T-helper 2 cell treated with Interferon-gamma antibody and Interleukin-4, amounts not matched to agents 5 μg/mL and 100 μg/mL, for 36 hours (primary cell): ENCODE measurements at regions not wholly inside any gene's neighbourhood (a gene's known extent, or its start where the extent isn't known, plus 50 kb on each side); places are given as distances from the start of the nearest gene placed in this dataset.

ENCODE experiments used
- DNase-seq: peaks from one replicate; pipeline ENCODE4 v3.0.0; 2021; ENCODE audit warnings: low spot score
- H3K27ac Mint-ChIP-seq: one replicate; pipeline ENCODE4 v1.8.0; 2021; ENCODE audit warnings: mild to moderate bottlenecking, mixed read lengths
- H3K27me3 Mint-ChIP-seq: one replicate; pipeline ENCODE4 v1.8.0; 2021; ENCODE audit warnings: low read depth, mixed read lengths
- H3K36me3 Mint-ChIP-seq: one replicate; pipeline ENCODE4 v1.8.0; 2021; ENCODE audit warnings: low read depth, mixed read lengths
- H3K4me1 Mint-ChIP-seq: one replicate; pipeline ENCODE4 v1.8.0; 2021; ENCODE audit warnings: low read depth, mixed read lengths
- H3K4me3 Mint-ChIP-seq: one replicate; pipeline ENCODE4 v1.8.0; 2022; ENCODE audit warnings: mild to moderate bottlenecking, moderate library complexity, mixed read lengths
- H3K9me3 Mint-ChIP-seq: one replicate; pipeline ENCODE4 v1.8.0; 2021; ENCODE audit warnings: mixed read lengths

DNA sequence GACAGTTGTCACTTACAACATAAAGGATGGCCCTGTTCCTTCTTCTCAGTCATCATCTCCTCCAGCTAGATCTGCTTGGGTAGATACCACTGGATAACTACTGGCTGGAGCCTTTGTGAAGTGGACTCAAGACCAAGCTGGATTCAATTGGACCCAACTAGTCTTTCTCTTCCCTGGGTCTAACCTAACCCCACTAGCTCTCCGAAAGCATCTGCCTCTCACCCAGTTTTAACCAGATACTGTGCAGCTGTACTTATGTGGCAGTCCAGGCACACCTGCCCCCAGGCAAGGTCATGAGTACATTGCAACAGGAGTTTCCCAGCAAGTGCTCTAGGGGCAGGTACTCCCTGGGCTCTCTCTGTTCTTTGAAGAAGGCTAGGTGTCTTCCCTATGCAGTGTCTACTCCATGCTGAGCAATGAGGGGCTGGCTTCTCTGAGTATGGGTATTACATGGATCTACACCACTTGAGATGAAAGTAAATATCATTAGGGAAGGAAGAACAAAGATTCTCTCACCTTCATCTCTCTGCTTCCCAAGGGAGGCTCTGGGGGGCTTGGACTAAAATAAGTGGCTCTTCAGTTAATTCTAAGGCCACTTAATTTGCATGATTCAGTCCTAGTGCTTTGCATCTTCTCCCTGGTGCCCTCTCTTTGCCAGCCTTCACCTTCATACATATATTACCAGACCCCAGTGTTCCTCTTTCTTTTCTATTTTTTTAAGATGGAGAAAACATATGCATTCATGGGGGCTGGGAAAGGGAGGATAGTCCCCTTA is 236.1 kb downstream of the NXPE2 start:
- no peaks in the 10 kb centered on the region for H3K36me3 Mint-ChIP-seq
- H3K4me1 Mint-ChIP-seq: no peaks in the 10 kb centered on the region
- no peak overlapping the region for H3K4me3 Mint-ChIP-seq
- no peaks in the 10 kb centered on the region for H3K27me3 Mint-ChIP-seq
- DNase-seq: no peak
- no peak overlapping the region for H3K27ac Mint-ChIP-seq
- H3K9me3 Mint-ChIP-seq: no peaks in the 10 kb centered on the region

DNA sequence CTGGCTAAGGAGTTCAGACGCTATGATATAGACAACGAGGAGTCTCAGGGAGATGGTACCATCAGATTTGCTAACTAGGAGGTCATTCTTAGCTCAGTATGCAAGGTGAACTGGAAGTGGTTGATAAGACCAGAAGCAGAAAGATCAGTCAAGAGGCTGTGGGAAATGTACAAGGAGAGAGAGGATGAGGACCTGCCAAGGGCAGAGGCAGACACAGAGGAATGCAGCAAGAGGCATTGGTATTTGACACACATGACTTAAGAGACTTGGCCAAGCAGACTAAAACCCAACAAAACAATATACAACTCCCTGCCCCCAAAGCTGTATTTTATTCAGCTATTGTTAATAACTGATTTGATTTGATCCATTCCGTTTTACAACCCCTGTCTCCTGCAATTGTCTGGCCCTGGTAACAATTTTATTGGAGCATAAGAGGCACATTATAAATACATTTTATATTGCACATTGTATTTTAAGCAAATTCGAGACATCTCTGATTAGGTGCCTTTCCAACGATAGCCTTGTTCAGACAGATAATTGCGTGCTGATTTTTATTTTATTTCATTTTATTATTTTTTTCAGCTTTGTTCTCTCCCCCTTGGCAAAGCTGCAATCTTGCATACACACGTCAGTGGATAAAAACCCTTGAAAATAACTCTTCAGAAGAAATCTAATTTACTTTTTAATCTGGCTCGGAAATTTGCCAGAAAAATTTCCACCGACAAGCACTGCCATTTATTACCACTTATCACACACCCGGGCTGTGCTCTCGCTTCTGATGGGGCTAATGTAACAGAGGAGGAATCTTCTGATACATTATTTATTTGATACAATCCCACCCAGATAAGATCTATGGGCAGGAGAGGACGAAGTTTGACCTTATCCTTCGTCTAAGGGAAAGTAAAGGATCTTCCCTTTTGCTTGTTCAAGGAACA is 237.8 kb downstream of the NXPE2 start:
- H3K27ac Mint-ChIP-seq: no peak overlapping the region
- no peaks in the 10 kb centered on the region for H3K4me1 Mint-ChIP-seq
- H3K27me3 Mint-ChIP-seq: no peaks in the 10 kb centered on the region
- no peaks in the 10 kb centered on the region for H3K9me3 Mint-ChIP-seq
- H3K36me3 Mint-ChIP-seq: no peaks in the 10 kb centered on the region
- no peak overlapping the region for H3K4me3 Mint-ChIP-seq
- DNase-seq: no peak

DNA sequence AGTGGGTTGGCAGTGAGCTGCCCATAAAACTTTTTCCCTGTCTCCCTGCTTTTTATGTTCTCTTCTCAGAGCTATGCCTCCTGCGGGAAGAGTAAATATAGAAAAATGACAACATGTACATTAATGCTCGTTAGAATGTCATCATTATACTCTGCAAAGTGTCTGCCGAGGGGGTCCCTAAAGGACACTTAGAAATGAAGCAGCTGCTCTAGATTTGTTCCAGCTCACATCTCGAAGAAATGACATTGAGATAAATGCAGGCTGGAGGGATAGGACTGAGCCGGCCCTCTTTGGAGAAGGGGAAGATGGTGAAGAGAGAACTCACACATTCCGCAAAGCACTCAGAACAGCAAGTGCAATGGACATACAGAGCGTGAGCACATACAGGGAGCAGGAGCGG is 240.0 kb downstream of the NXPE2 start:
- Mint-ChIP-seq H3K4me1 (no peaks in the 10 kb centered on the region), H3K4me3 (no peak overlapping the region), H3K27ac (no peak overlapping the region), H3K9me3 (no peaks in the 10 kb centered on the region), H3K36me3 (no peaks in the 10 kb centered on the region), H3K27me3 (no peaks in the 10 kb centered on the region)
- DNase-seq: no peak

DNA sequence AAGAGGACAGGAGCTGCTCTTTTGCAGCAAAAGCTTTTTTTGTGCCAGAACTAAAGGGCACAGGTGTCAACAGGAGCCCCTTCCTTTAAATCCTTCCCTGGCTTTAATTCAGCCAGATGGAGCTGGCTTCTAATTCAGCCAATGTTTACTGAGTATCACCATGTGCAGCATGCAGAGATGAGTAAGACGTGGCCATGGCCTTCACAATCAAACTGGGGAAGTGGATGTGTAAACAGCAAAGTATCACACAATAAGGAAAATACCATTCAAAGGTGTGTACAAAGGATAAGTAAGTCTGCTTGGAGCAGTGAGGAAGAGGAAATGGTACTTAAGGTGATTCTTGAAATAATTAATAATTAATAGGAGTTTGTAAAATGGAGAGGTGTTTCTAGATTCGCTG is 243.4 kb downstream of the NXPE2 start:
- no peak for DNase-seq
- Mint-ChIP-seq H3K27ac (no peak overlapping the region), H3K9me3 (no peaks in the 10 kb centered on the region), H3K36me3 (no peaks in the 10 kb centered on the region), H3K27me3 (no peaks in the 10 kb centered on the region), H3K4me1 (no peaks in the 10 kb centered on the region), H3K4me3 (no peak overlapping the region)

DNA sequence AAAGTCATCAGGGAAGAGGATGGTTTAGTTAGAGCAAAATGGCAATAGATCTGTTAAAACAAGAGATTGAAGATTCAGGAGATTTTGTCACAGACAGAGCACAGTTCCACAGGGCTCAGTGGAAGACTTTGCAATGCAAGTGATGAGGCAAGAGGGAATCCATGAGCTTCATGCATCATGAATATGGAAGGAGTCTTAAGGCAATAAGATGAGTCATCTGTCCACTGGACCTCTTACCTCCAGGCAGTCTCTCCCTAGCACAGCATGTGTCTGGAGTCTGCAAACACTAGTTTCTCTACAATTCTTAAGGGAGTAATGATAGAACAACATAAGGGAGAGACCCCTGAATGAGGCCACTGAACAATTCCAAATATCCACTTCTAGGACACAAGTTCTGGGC is 245.7 kb downstream of the NXPE2 start:
- no peaks in the 10 kb centered on the region for H3K9me3 Mint-ChIP-seq
- DNase-seq: no peak
- H3K27me3 Mint-ChIP-seq: no peaks in the 10 kb centered on the region
- H3K4me3 Mint-ChIP-seq: no peak overlapping the region
- H3K4me1 Mint-ChIP-seq: no peaks in the 10 kb centered on the region
- H3K27ac Mint-ChIP-seq: no peak overlapping the region
- no peaks in the 10 kb centered on the region for H3K36me3 Mint-ChIP-seq

DNA sequence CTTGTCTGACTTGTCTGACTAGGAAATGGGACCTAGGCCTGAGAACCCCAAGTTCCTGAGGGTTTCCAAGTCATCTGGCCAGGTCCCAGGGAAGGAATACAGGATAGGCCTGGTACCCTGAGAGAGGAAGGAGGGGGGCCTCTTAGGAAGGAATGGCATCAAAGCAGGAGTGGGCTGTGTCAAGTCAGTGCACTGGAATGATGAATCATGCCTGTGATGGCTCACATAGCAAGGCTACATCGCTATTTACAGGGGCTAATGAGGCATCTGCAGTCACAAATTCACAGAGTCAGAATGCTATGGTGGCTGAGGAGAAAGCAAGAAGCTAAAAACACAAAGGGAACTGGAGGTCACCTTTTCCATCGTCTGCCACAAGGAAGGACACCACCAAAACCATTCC is 247.3 kb downstream of the NXPE2 start:
- H3K4me3 Mint-ChIP-seq: no peak overlapping the region
- no peaks in the 10 kb centered on the region for H3K27me3 Mint-ChIP-seq
- no peaks in the 10 kb centered on the region for H3K9me3 Mint-ChIP-seq
- H3K4me1 Mint-ChIP-seq: no peaks in the 10 kb centered on the region
- H3K27ac Mint-ChIP-seq: no peak overlapping the region
- no peak for DNase-seq
- no peaks in the 10 kb centered on the region for H3K36me3 Mint-ChIP-seq

DNA sequence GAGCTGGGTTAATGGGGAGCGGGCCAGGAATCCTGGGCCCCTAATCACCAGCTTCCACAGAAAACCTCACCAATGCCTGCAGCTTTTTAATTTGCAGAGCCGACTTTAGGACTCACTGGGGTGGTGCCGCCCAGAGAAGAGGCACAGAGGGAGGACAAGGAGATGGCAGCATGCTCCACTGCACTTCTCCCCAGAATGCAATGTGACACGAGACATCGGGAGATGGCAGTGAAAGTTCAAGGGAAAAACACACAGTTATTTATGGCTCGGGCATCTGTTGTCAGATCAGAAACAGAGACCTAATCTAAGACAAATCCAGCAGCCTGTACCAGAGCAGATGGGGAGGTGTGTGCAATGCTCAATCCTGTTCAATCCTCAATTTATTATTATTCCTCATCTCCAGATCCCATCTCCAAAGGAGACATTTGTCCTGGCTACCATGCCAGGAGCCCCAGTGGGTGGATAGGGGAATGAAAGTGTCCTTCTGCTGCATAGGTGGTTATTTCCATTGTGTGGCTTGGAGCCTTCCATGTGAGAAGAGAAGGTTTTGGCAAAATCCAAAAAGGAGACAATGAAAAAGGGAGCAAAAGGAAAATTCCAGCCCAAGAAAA is 250.0 kb downstream of the NXPE2 start:
- DNase-seq: no peak
- Mint-ChIP-seq H3K27ac (no peak overlapping the region), H3K4me3 (no peak overlapping the region), H3K9me3 (peaks cover 8% of the 10 kb centered on the region), H3K4me1 (no peaks in the 10 kb centered on the region), H3K36me3 (no peaks in the 10 kb centered on the region), H3K27me3 (no peaks in the 10 kb centered on the region)

DNA sequence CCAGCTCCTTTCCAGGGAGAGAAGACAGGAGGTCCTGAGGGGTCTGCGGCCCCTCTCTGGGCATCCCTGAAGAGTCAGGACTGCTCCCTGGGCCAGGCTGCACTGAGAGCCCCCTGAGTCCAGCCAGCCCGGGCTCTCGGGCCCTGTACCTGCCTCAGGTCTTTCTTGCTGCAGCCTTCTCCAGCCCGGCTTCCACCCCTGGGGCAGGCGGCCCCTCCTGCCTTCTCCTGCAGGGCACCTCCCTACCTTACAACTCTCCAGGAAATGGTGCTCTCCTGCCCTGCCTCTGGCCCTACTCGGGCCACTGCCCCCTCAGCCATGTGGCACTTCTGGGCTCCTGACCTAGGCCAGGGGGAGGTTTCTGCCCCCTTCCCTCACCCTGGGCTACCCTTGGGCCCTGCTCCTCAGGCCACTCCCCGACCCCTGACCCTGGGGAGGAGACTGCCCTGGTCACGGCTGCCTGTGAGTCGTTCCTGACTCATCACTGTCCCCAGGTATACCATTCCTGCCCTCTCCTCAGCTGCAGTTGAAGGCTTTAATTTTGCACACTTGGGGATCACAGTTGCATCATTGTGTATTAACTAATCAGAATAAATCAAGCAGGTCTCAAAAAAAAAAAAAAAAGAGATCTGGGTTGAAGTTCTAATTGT is 251.1 kb downstream of the NXPE2 start:
- H3K9me3 Mint-ChIP-seq: peaks cover 8% of the 10 kb centered on the region
- no peaks in the 10 kb centered on the region for H3K27me3 Mint-ChIP-seq
- no peak overlapping the region for H3K4me3 Mint-ChIP-seq
- no peaks in the 10 kb centered on the region for H3K36me3 Mint-ChIP-seq
- H3K4me1 Mint-ChIP-seq: no peaks in the 10 kb centered on the region
- H3K27ac Mint-ChIP-seq: no peak overlapping the region
- DNase-seq: no peak

DNA sequence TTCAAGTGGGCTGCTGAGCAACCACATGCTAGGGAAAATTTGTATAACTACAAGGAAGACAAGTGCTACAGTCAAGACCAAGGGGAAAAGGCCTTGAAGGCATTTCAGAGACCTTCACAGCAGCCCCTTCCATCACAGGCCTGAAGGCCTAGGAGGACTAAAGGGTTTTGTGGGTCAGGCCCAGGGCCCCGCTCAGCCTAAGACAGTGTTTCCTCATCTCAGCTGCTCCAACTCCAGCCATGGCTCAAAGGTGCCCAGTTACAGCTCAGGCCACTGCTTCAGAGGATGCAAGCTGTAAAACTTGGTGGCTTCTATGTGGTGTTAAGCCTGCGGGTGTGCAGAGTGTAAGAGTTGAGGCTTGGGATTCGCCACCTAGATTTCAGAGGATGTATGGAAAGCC is 260.5 kb downstream of the NXPE2 start:
- Mint-ChIP-seq H3K9me3 (peaks cover 18% of the 10 kb centered on the region), H3K4me1 (no peaks in the 10 kb centered on the region), H3K4me3 (no peak overlapping the region), H3K36me3 (no peaks in the 10 kb centered on the region), H3K27me3 (no peaks in the 10 kb centered on the region), H3K27ac (no peak overlapping the region)
- no peak for DNase-seq

DNA sequence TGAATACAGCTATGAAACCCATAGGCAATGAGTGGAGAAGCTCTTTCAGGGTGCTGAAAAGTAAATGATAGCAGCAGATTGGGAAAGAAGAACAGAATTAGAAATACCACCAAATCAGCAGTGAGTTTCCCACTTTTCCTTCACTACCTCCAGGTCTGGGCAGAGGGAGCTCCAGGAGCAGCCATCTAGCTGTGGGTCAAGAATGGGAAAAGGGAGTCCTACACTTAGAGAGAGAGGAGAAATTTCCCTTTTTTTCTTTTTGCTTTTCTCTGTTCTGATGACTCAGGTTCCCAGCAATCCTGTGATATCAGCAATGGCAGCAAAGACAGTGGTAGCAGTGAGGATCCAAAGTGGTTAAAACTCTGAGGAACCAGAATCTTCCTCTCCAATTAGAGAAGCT is 263.9 kb downstream of the NXPE2 start:
- H3K9me3 Mint-ChIP-seq: peaks cover 18% of the 10 kb centered on the region
- H3K4me1 Mint-ChIP-seq: no peaks in the 10 kb centered on the region
- H3K36me3 Mint-ChIP-seq: no peaks in the 10 kb centered on the region
- no peak overlapping the region for H3K27ac Mint-ChIP-seq
- DNase-seq: no peak
- H3K4me3 Mint-ChIP-seq: no peak overlapping the region
- H3K27me3 Mint-ChIP-seq: no peaks in the 10 kb centered on the region

DNA sequence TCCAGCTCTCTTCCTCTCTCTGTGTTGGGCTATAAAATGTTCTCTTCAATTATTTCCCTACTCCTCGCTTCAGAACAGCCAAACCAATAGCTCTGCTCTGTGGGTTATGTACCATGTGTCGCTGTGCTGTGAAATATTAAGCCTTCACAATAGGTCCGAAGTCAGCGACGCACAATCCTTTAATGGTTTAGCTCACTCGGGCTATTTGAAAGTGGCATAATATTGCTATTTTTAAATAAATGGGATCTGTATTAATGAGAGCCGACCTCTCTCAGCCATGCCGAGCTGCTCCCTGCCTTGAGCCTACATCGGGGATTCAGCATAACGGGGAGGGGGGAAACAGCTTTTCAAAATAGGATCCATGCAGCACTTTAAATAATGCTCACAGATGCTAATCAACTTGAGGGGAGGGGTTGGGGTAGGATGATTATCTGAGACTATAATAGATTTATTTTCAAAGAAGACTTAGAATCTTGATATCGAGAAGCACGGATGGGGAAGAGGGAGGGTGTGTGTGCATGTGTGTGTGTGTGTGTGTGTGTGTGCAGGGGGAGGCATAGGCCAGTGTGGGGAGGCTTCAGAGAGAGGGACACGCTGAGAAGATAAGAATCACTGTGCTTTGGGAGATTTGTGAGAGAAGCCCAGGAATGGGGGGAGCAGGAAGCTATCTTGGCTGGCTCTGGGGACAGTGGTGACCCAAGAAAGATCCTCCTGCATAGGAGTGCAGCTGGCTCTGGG is 271.5 kb downstream of the NXPE2 start:
- Mint-ChIP-seq H3K27me3 (no peaks in the 10 kb centered on the region), H3K27ac (no peak overlapping the region), H3K4me3 (no peak overlapping the region), H3K36me3 (no peaks in the 10 kb centered on the region), H3K4me1 (no peaks in the 10 kb centered on the region), H3K9me3 (no peaks in the 10 kb centered on the region)
- DNase-seq: no peak

DNA sequence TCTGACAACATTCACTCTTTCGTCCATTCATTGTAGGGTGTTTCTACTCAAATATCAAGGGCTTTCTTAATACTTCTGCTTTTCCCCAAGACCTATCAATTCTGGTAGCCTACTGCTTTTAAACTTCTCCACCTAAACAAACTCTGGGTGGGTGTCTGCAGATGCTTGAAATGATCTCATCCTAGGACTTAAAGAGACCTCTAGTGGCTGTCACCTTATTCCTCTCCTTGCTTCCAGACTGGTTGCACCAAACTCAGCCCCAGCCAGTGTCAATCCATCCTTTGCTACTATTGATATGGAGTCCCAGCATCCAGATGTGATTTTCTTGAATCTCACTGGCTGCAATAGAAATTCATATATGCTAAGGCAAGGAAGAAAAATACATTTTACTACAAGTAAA is 274.7 kb downstream of the NXPE2 start:
- Mint-ChIP-seq H3K9me3 (no peaks in the 10 kb centered on the region), H3K4me1 (no peaks in the 10 kb centered on the region)
- DNase-seq: no peak

DNA sequence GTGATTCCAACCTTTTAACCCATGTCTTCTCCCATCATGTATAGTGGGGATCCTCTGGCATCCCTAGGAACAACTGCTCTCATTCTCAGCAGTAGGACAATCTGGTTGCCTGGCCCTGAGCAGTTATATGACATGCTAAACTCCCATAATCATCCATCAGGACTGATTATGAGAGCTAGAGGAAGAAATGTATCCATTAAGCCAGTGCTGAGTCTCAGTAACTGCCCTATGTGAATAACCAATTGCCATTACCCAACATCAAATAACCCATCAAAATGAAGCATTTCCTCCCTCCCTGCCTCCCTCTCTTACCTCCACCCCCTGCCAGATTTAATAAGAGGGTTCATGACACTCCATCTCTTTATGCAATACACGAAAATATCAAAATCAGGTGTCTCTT is 277.6 kb downstream of the NXPE2 start:
- Mint-ChIP-seq H3K4me3 (no peak overlapping the region), H3K27me3 (no peaks in the 10 kb centered on the region), H3K36me3 (no peaks in the 10 kb centered on the region), H3K4me1 (no peaks in the 10 kb centered on the region), H3K9me3 (no peaks in the 10 kb centered on the region), H3K27ac (no peak overlapping the region)
- DNase-seq: no peak

More for the DNA sequence above, 274.7 kb downstream of the NXPE2 start:
- no peaks in the 10 kb centered on the region for H3K36me3 Mint-ChIP-seq
- H3K27ac Mint-ChIP-seq: no peak overlapping the region
- no peak overlapping the region for H3K4me3 Mint-ChIP-seq
- no peaks in the 10 kb centered on the region for H3K27me3 Mint-ChIP-seq
